Nephron (organoid): ENCODE measurements at regions not wholly inside any gene's neighbourhood (a gene's known extent, or its start where the extent isn't known, plus 50 kb on each side); places are given as distances from the start of the nearest gene placed in this dataset.
"Not testable (repeated sequence)": the region's sequence is repeated elsewhere in the genome, so short reads cannot be mapped to it uniquely, and the experiment has no call there.

Experiments
- H3K27ac Mint-ChIP-seq, 3 experiments: 2 replicates each; pipeline ENCODE4 v1.8.0; 2020; ENCODE audit warnings: mixed read lengths in 3 of 3, mild to moderate bottlenecking in 2 of 3, moderate library complexity in 1 of 3
- H3K27me3 Mint-ChIP-seq: 2 replicates; pipeline ENCODE4 v1.8.0; 2021; ENCODE audit warnings: low read depth, mild to moderate bottlenecking, moderate library complexity, mixed read lengths
- H3K36me3 Mint-ChIP-seq: 2 replicates; pipeline ENCODE4 v1.8.0; 2020; ENCODE audit warnings: low read depth, mixed read lengths
- H3K4me1 Mint-ChIP-seq: 2 replicates; pipeline ENCODE4 v1.8.0; 2020; ENCODE audit warnings: mixed read lengths
- H3K4me3 Mint-ChIP-seq, 3 experiments: 2 replicates each; pipeline ENCODE4 v1.8.0; 2020; ENCODE audit warnings: mild to moderate bottlenecking in 3 of 3, mixed read lengths in 3 of 3, moderate library complexity in 2 of 3
- H3K9me3 Mint-ChIP-seq: 2 replicates; pipeline ENCODE4 v1.8.0; 2020; ENCODE audit warnings: mixed read lengths
- TF ChIP-seq, protein P1 (sequence below), 3 experiments: fragments of 200-600 bp; sonication (generic); IDR thresholded peaks; one replicate each; pipeline ENCODE4 v1.5.0; 2021; ENCODE audit warnings: antibody characterized with exemption in 3 of 3; ENCODE audit not compliant: unreplicated experiment in 3 of 3

DNA sequence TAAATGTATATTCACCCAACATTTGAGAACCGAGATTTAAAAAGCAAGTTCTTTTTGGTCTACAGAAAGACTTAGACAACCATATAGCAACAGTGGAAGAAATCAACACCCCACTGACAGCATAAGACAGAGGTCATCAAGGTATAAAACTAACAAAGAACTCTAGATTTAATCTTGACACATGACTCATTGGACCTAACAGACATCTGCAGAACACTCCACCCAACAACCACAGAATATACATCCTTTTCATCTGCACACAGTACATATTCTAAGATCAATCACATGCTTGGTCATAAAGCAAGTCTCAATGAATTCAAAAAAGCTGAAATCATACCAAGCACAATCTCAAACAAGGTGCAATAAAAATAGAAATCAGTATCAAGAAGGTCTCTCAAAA, 65.8 kb downstream of the SPIN4 start:
- Mint-ChIP-seq H3K27ac (no peak overlapping the region), H3K9me3 (peaks cover 32% of the 10 kb centered on the region), H3K4me3 (no peak overlapping the region), H3K27me3 (no peaks in the 10 kb centered on the region), H3K36me3 (peaks cover under 1% of the 10 kb centered on the region), H3K4me1 (no peaks in the 10 kb centered on the region)
- TF ChIP-seq, protein P1, sequence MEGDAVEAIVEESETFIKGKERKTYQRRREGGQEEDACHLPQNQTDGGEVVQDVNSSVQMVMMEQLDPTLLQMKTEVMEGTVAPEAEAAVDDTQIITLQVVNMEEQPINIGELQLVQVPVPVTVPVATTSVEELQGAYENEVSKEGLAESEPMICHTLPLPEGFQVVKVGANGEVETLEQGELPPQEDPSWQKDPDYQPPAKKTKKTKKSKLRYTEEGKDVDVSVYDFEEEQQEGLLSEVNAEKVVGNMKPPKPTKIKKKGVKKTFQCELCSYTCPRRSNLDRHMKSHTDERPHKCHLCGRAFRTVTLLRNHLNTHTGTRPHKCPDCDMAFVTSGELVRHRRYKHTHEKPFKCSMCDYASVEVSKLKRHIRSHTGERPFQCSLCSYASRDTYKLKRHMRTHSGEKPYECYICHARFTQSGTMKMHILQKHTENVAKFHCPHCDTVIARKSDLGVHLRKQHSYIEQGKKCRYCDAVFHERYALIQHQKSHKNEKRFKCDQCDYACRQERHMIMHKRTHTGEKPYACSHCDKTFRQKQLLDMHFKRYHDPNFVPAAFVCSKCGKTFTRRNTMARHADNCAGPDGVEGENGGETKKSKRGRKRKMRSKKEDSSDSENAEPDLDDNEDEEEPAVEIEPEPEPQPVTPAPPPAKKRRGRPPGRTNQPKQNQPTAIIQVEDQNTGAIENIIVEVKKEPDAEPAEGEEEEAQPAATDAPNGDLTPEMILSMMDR (IDR thresholded peaks at IDR 0.05; ENCODE audit: unreplicated experiment in 3 of 3): no peak

DNA sequence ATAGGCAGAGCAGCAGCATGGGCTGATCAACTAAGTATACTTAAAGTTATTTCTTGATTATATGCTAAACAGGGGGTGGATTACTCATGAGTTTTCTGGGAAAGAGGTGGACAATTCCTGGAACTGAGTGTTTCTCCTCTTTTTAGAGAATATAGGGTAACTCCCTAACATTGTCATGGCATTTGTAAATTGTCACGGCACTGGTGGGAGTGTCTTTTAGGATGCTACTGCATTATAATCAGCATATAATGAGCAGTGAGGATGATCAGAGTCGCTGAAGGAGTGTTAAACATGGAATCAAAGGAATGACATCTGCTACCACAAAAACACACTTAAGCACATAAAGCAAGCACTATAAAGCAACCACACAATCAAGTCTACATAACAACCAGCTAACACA, 66.5 kb downstream of the SPIN4 start:
- Mint-ChIP-seq H3K27me3 (no peaks in the 10 kb centered on the region), H3K4me3 (no peak overlapping the region), H3K4me1 (no peaks in the 10 kb centered on the region), H3K9me3 (peaks cover 27% of the 10 kb centered on the region), H3K36me3 (no peaks in the 10 kb centered on the region), H3K27ac (no peak overlapping the region)
- TF ChIP-seq, protein P1 (IDR thresholded peaks at IDR 0.05; ENCODE audit: unreplicated experiment in 3 of 3): no peak

DNA sequence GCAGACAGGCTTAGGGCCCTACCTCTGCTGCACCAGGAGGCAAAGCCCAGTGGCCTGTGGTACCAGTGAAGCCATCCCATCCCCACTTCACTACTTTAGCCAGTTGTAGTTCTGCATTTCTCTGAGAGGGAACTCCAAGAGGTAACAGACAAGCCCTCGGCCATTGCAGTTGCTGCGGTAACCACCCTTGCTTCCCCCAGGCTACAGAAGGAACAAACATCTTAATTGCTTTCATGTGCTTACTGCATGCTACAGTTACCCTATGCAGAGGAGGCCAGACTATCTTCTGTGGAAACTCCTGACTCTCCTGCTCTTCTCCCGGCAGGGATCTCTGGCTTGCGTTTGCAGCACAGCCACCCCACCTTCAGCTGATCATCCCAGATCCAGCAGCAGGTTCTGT, 67.8 kb downstream of the SPIN4 start:
- TF ChIP-seq, protein P1 (IDR thresholded peaks at IDR 0.05; ENCODE audit: unreplicated experiment in 3 of 3): no peak
- Mint-ChIP-seq H3K27ac (no peak overlapping the region), H3K9me3 (peaks cover 23% of the 10 kb centered on the region), H3K4me3 (no peak overlapping the region), H3K36me3 (no peaks in the 10 kb centered on the region), H3K27me3 (no peaks in the 10 kb centered on the region), H3K4me1 (no peaks in the 10 kb centered on the region)

DNA sequence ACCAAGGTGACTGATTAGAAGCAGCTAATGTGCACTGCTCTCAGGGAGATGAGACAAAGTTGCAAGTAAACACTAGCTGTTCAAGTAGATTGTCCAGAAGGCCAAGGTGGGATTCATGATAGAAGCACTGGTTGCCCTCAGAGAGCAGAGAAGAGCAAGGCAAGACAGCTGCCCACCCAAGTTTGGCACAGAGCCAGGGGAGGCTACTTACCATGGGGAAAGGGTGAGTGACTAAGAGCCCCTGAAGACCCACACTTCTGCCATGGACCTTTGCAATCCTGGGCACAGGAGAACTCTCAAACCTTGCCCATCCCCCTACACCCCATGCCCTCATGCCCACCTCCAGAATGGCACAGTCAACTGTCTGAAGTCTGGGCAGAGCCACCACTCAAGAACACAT, 68.3 kb downstream of the SPIN4 start:
- TF ChIP-seq, protein P1 (IDR thresholded peaks at IDR 0.05; ENCODE audit: unreplicated experiment in 3 of 3): no peak
- H3K9me3 Mint-ChIP-seq: peaks cover 21% of the 10 kb centered on the region
- no peaks in the 10 kb centered on the region for H3K4me1 Mint-ChIP-seq
- no peak overlapping the region for H3K4me3 Mint-ChIP-seq
- H3K36me3 Mint-ChIP-seq: no peaks in the 10 kb centered on the region
- no peak overlapping the region for H3K27ac Mint-ChIP-seq
- no peaks in the 10 kb centered on the region for H3K27me3 Mint-ChIP-seq

DNA sequence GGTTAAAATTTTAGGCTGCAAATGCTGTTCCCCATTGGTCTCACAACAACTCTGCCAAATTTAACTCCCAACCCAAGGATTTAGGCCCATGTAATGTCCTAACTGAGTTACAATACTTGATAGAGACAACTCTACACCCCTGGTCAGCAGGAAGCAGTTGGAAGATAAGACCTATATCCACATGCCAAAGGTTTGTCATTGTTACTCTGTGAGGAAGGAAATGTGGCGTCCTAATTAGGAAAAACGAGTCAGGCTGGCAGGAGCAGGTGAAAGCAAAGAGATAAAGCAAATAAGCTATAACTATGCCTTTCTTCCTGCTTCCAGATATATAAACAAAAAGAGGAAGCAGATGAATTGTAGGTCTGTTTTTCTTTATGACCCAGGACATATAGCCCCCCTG, 69.1 kb downstream of the SPIN4 start:
- Mint-ChIP-seq H3K27ac (no peak overlapping the region), H3K27me3 (no peaks in the 10 kb centered on the region), H3K4me1 (no peaks in the 10 kb centered on the region), H3K4me3 (no peak overlapping the region), H3K9me3 (peaks cover 17% of the 10 kb centered on the region), H3K36me3 (no peaks in the 10 kb centered on the region)
- TF ChIP-seq, protein P1 (IDR thresholded peaks at IDR 0.05; ENCODE audit: unreplicated experiment in 3 of 3): no peak

DNA sequence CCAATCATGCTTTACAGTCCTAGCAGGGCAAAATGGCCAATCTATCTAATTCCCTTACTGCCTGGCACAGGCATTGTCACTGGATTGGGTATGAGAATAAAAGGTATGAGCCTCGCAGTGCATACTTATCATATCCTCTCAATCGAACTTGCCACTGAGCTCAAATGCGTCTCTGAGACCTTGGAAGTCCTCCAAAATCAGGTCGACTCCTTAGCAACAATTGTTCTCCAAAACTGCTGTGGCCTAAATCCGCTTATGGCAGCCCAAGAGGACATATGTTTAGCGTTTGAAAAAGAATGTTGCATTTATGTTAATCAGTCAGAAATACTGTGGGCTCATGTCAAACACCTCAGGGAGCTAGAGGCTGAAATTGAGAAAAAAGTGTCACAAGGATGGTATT, 69.7 kb downstream of the SPIN4 start:
- H3K36me3 Mint-ChIP-seq: no peaks in the 10 kb centered on the region
- H3K9me3 Mint-ChIP-seq: peaks cover 13% of the 10 kb centered on the region
- H3K27ac Mint-ChIP-seq: no peak overlapping the region
- TF ChIP-seq, protein P1 (IDR thresholded peaks at IDR 0.05; ENCODE audit: unreplicated experiment in 3 of 3): no peak
- H3K4me3 Mint-ChIP-seq: no peak overlapping the region
- no peaks in the 10 kb centered on the region for H3K4me1 Mint-ChIP-seq
- no peaks in the 10 kb centered on the region for H3K27me3 Mint-ChIP-seq

DNA sequence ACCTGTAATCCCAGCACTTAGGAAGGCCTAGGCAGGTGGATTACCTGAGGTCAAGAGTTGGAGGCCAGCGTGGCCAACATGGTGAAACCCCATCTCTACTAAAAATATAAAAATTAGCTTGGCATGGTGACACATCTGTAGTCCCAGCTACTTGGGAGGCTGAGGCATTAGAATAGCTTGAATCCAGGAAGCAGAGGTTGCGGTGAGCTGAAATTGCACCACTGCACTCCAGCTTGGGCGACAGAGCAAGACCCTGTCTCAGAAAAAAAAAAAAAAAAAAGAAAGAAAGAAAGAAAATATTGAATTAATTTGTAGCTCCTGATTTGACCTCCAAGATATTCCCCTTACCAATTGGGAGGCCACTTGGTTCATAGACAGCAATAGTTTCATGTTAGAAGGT, 73.7 kb downstream of the SPIN4 start:
- H3K4me3 Mint-ChIP-seq, H3K27me3 Mint-ChIP-seq, H3K36me3 Mint-ChIP-seq, H3K9me3 Mint-ChIP-seq, H3K27ac Mint-ChIP-seq, H3K4me1 Mint-ChIP-seq: not testable (repeated sequence)
